Kidney tubule cell (primary cell): ENCODE measurements at regions not wholly inside any gene's neighbourhood (a gene's known extent, or its start where the extent isn't known, plus 50 kb on each side); places are given as distances from the start of the nearest gene placed in this dataset.
A peak's percentile ranks its signal among the peaks of the same experiment; 100 is the strongest.

Source experiments
- DNase-seq: peaks from one replicate; pipeline ENCODE4 v3.0.0-alpha.2; 2018; ENCODE audit warnings: low spot score

DNA sequence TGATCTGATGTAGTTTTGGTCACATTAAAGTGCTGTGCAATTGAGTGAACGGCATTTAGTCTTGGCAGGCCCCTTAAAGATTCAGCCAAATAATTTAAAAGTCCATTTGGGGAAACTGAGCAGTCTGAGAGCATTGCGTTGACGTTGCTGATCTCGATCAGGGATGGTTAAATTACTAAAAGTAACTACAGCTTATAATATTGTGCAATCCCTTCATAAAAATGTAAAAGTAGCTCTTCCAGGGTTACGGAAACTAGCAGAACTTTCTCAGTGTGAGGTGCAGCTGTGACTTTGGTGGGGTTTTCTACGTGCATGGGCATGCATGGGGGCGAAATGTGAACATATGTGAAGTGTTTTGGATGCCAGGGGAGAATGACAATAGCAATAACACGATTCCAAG lies 184.5 kb upstream of the RNF32 start:
- no peak for DNase-seq

GRCh38 chr7:156450473-156450872 lies 190.1 kb upstream of the RNF32 start:
- DNase-seq, result no peak

DNA sequence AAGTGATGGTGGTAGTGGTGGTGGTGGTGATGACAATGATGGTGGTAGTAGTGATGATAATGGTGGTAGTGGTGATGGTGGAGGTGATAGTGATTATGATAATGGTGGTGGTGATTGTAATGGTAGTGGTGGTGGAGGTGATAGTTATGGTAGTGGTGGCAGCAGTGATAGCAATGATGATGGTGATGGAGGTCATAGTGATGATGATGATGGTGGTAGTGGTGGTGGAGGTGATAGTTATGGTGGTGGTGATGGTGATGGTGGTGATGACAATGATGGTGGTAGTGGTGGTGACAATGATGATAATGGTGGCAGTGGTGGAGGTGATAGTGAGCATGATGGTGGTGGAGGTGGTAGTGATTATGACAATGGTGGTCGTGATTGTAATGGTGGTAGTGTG lies 191.7 kb upstream of the RNF32 start:
- no peak for DNase-seq

DNA sequence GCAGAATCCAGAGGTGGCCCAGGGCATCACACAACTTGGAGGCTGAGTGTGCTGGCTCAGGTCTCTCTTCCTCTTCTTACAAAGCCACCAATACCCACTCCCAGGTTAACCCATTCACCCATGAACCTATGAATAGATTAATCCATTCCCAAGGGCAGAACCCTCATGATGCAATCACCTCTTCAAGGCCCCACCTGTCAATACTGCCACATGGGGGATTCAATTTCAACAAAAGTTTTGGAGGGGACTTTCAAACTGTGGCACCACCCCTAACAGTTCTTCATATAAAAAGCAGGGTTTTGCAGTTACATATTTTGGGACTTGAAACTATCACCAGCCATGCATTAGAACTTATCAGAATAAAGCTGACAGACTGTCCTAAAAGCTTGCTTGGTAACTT lies 193.6 kb upstream of the RNF32 start:
- DNase-seq, result no peak

- DNase-seq, result no peak
These were observed 194.4 kb upstream of the RNF32 start for GRCh38 chr7:156445997-156446761.

GRCh38 chr7:156442516-156442915 lies 198.1 kb upstream of the RNF32 start:
- no peak for DNase-seq

DNA sequence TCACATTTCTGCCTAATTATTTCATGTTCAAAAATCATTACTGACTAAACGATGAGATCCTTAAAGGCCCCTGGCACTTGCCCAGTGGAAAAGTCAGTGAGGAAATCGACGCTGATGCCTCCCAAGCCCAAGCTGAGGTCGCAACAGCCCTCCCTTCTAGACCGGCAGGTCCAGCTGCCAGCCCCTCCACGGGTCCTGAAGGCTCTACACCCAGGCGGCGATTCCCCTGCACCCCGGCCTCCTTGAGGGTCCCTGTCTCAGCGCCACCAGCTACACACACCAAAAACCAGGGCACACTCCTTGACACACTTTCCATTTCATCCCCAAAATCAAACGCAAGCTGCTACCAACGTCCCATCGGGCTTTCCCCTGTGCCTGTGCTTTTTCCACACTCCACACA lies 200.1 kb upstream of the RNF32 start:
- DNase-seq, result no peak

DNA sequence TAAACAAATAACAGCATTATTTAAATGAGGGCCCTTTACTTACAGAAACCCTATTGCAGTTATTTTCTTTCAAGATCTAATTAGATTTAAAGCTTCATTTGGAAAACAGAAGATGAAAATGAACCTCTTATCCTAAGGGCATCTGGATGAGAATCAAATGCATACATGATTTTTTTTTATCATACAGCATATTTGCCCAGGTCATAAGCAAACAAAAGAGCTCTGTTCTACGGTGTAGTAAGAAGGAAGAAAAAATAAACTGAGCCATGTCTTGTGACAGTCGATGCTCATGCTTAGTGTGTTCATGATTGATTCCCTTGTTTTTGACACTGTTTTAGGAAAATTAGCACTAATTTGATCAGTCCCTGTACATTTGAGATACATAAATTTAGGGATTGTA lies 202.6 kb upstream of the RNF32 start:
- DNase-seq, result no peak

- no peak for DNase-seq
These were observed 203.5 kb upstream of the RNF32 start for GRCh38 chr7:156437021-156437614.

GRCh38 chr7:156435486-156436231 lies 204.9 kb upstream of the RNF32 start:
- no peak for DNase-seq

- DNase-seq, result no peak
These were observed 205.9 kb upstream of the RNF32 start for GRCh38 chr7:156434706-156435105.

GRCh38 chr7:156432018-156432417 lies 208.6 kb upstream of the RNF32 start:
- DNase-seq, result no peak

DNA sequence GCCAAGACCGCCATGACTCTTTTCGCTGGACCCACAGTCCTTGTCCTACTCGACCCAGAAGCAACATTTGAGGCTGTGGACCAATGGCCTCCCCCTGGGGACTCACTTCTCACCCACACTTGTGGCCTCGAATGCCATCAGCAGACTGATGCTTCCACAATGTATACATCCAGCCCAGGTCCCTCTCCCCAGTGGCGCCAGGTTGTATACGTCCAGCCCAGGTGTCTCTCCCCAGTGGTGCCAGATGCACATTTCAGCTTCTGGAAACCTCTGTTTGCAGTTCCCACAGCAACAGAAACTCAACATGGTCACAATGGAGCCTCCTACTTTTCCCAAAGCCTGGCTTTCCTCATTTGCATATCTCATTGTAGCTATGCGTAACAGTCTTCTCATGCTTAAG lies 210.5 kb upstream of the RNF32 start:
- DNase-seq, result no peak

GRCh38 chr7:156429514-156429913 lies 211.1 kb upstream of the RNF32 start:
- no peak for DNase-seq

- peak; percentile 58 for DNase-seq
These were observed 216.7 kb upstream of the RNF32 start for GRCh38 chr7:156423876-156424275.

DNA sequence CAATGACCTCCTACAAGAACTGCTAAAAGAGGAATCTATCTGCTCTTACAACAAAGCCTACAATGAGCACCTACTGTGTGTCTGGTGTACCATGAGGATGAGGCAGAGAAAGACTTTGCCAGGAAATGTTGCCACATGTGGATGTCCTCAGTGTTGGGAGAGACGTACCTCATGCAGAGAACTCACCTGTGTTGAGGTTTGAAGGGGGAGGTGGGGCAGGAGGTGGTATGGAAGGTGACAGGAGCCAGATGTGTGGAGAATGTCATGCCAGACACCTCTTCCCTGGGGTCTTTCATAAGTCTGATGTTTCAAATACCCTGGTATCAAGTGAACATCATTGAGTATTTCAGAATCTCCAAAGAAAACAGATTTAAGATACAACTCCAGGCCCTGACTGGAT lies 220.1 kb upstream of the RNF32 start:
- DNase-seq, result no peak

DNA sequence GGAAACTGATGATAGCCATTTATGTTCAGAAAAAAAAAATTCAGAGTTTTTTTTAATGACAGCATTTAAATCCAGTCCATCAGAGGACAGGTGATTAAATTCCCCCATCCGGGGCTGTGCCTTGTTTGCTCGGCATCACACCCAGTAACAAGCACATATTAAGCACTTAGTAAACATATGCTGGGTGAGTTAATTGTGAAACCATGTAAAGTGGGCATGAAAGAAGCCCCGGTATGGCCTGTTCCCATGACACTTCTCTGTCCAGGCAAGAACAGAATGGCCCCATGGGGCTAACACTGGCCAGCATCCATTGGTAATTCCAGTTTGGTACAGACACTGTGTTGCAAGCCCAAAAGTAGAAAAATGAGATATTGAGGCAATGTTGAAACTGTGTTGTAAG lies 220.8 kb upstream of the RNF32 start:
- no peak for DNase-seq

GRCh38 chr7:156402255-156402654 lies 238.3 kb upstream of the RNF32 start:
- DNase-seq, result no peak

GRCh38 chr7:156401617-156402016 lies 239.0 kb upstream of the RNF32 start:
- DNase-seq, result no peak

DNA sequence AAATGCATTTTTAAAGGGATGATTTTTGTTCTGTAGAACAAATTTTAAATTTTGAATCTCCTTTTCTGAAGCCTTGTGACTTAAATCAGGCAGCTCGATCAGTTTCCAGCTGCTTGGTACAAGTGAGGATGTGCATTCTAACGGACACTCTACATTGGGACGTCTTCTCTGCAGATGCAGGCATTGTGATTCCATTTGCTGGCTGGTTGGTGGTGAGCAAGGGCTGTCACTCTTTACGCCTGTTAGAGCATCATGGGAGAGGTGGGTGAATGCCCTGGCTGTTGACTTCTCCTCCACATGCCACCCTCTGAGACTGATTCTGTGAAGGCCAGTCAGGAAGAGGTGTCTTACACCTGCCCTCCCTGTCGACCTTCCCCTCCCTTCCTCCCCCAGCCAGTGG lies 240.5 kb upstream of the RNF32 start:
- no peak for DNase-seq

GRCh38 chr7:156397249-156397648 lies 243.3 kb upstream of the RNF32 start:
- DNase-seq, result no peak

GRCh38 chr7:156389116-156389692 lies 251.4 kb upstream of the RNF32 start:
- no peak for DNase-seq

GRCh38 chr7:156386097-156386496 lies 254.5 kb upstream of the RNF32 start:
- DNase-seq, result no peak
